ENCODE measurements at regions not wholly inside any gene's neighbourhood (a gene's known extent, or its start where the extent isn't known, plus 50 kb on each side); places are given as distances from the start of the nearest gene placed in this dataset.

- Histone ChIP-seq H3K4me3 (ENCODE audit: low read depth, low read length, poor library complexity, severe bottlenecking) (no peak overlapping the region), H3K9me2 (ENCODE audit: insufficient read depth, low read length) (no peaks in the 10 kb centered on the region), H3K36me3 (ENCODE audit: insufficient read depth, low read length) (no peaks in the 10 kb centered on the region), H4K20me1 (ENCODE audit: insufficient read depth, low read length) (no peaks in the 10 kb centered on the region), H3K4me2 (ENCODE audit: low read length) (no peak overlapping the region), H3K9me3 (ENCODE audit: low read length) (no peaks in the 10 kb centered on the region), H2AFZ (ENCODE audit: low read length) (no peak overlapping the region), H3K4me1 (ENCODE audit: insufficient read depth, low read length, poor library complexity, severe bottlenecking) (peaks cover 31% of the 10 kb centered on the region), H3K27ac (ENCODE audit: low read depth, low read length, poor library complexity, severe bottlenecking) (no peak overlapping the region), H3K79me2 (ENCODE audit: insufficient read depth, low read depth, low read length) (no peaks in the 10 kb centered on the region)
- intact Hi-C loops (cut with micrococcal nuclease; ENCODE audit: unreplicated experiment) = no loop called here
- BruUV-seq (replicated peaks) = no TSS peak
- TF ChIP-seq CTCF (conservative IDR thresholded peaks at IDR 0.05; ENCODE audit: low read length) = no peak
- no peak for TF ChIP-seq EZH2phosphoT487 (IDR thresholded peaks at IDR 0.05; ENCODE audit: borderline replicate concordance, low read depth, low read length)
- CTCF ChIA-PET (ENCODE audit: unreplicated experiment) = no interaction called here
- no peak for DNase-seq (ENCODE audit: low spot score)
- POLR2A ChIA-PET = interaction anchor here (0.7 kb wide), 1 partner anchor 328 kb away, joined by 5 read pairs; no protein-coding TSS in a partner anchor
Measured at GRCh38 chr4:123298261-123298660, 98.3 kb upstream of the SPRY1 start.

GRCh38 chr4:123298801-123299200, 97.8 kb upstream of the SPRY1 start:
- Histone ChIP-seq H3K27ac (ENCODE audit: low read depth, low read length, poor library complexity, severe bottlenecking) (no peak overlapping the region), H3K4me1 (ENCODE audit: insufficient read depth, low read length, poor library complexity, severe bottlenecking) (peaks cover 35% of the 10 kb centered on the region), H2AFZ (ENCODE audit: low read length) (no peak overlapping the region), H4K20me1 (ENCODE audit: insufficient read depth, low read length) (no peaks in the 10 kb centered on the region), H3K4me3 (ENCODE audit: low read depth, low read length, poor library complexity, severe bottlenecking) (no peak overlapping the region), H3K79me2 (ENCODE audit: insufficient read depth, low read depth, low read length) (no peaks in the 10 kb centered on the region), H3K9me2 (ENCODE audit: insufficient read depth, low read length) (no peaks in the 10 kb centered on the region), H3K4me2 (ENCODE audit: low read length) (no peak overlapping the region), H3K36me3 (ENCODE audit: insufficient read depth, low read length) (no peaks in the 10 kb centered on the region), H3K9me3 (ENCODE audit: low read length) (no peaks in the 10 kb centered on the region)
- intact Hi-C loops (cut with micrococcal nuclease; ENCODE audit: unreplicated experiment) = no loop called here
- DNase-seq (ENCODE audit: low spot score) = no peak
- TF ChIP-seq CTCF (conservative IDR thresholded peaks at IDR 0.05; ENCODE audit: low read length) (no peak), EZH2phosphoT487 (IDR thresholded peaks at IDR 0.05; ENCODE audit: borderline replicate concordance, low read depth, low read length) (no peak)
- POLR2A ChIA-PET = interaction anchor here (0.7 kb wide), 1 partner anchor 327 kb away, joined by 5 read pairs; no protein-coding TSS in a partner anchor
- BruUV-seq (replicated peaks) = no TSS peak
- CTCF ChIA-PET (ENCODE audit: unreplicated experiment) = no interaction called here

- no peak for DNase-seq (ENCODE audit: low spot score)
- Histone ChIP-seq H3K79me2 (ENCODE audit: insufficient read depth, low read depth, low read length) (no peaks in the 10 kb centered on the region), H3K4me3 (ENCODE audit: low read depth, low read length, poor library complexity, severe bottlenecking) (no peak overlapping the region), H3K27ac (ENCODE audit: low read depth, low read length, poor library complexity, severe bottlenecking) (no peak overlapping the region), H3K9me2 (ENCODE audit: insufficient read depth, low read length) (no peaks in the 10 kb centered on the region), H3K4me2 (ENCODE audit: low read length) (no peak overlapping the region), H3K4me1 (ENCODE audit: insufficient read depth, low read length, poor library complexity, severe bottlenecking) (peaks cover 40% of the 10 kb centered on the region), H3K9me3 (ENCODE audit: low read length) (no peaks in the 10 kb centered on the region), H3K36me3 (ENCODE audit: insufficient read depth, low read length) (no peaks in the 10 kb centered on the region), H4K20me1 (ENCODE audit: insufficient read depth, low read length) (no peaks in the 10 kb centered on the region), H2AFZ (ENCODE audit: low read length) (no peak overlapping the region)
- BruUV-seq (replicated peaks) = no TSS peak
- no peak for TF ChIP-seq CTCF (conservative IDR thresholded peaks at IDR 0.05; ENCODE audit: low read length)
- TF ChIP-seq EZH2phosphoT487 (IDR thresholded peaks at IDR 0.05; ENCODE audit: borderline replicate concordance, low read depth, low read length) = no peak
- intact Hi-C loops (cut with micrococcal nuclease; ENCODE audit: unreplicated experiment) = no loop called here
- POLR2A ChIA-PET = no interaction called here
- CTCF ChIA-PET (ENCODE audit: unreplicated experiment) = no interaction called here
Measured at GRCh38 chr4:123299212-123299691, 97.3 kb upstream of the SPRY1 start.

Measured in OCI-LY7 (cell line).